RWPE1 (cell line): ENCODE measurements at regions not wholly inside any gene's neighbourhood (a gene's known extent, or its start where the extent isn't known, plus 50 kb on each side); places are given as distances from the start of the nearest gene placed in this dataset.

Experiments used
- CTCF ChIA-PET: fragments of 350-600 bp; sonication (Branson Sonifier 250); formaldehyde crosslinking; extraction: SDS; loops from one replicate; lab custom pipeline; 2021; lab: Yijun Ruan, JAX
- POLR2A ChIA-PET: fragments of 400-600 bp; formaldehyde crosslinking; extraction: SDS; loops from one replicate; lab custom pipeline; 2020; ENCODE audit warnings: antibody characterized with exemption; ENCODE audit not compliant: low non-redundant PET; lab: Yijun Ruan, JAX
- DNase-seq: peaks from one replicate; pipeline ENCODE4 v3.0.0; 2012; ENCODE audit warnings: low spot score
- H3K27ac ChIP-seq: fragments of 450-650 bp; 2 replicates; pipeline ENCODE4 v1.5.1; 2017
- TF ChIP-seq, protein P1 (sequence below): fragments of 450-650 bp; conservative IDR thresholded peaks from 2 replicates; pipeline ENCODE4 v1.5.1; 2017; ENCODE audit warnings: low read depth, mild to moderate bottlenecking

DNA sequence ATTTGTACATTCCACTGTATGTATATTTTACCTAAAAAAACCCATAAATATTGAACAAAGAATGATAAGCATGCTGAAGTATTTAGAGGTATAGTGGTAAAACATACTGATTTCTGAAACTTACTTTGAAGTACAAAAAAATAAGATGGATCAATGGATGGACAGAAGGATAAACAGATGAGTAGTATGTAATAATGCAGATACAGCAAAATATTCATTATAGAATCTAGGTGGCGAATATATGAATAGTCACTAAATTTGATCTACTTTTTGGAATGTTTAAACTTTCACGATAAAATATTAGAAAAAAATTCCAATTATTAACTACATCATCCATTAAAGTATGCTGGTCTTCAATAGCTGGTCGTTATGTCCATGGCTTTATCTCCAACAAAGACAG is 51.9 kb upstream of the GNB4 start:
- TF ChIP-seq, protein P1, sequence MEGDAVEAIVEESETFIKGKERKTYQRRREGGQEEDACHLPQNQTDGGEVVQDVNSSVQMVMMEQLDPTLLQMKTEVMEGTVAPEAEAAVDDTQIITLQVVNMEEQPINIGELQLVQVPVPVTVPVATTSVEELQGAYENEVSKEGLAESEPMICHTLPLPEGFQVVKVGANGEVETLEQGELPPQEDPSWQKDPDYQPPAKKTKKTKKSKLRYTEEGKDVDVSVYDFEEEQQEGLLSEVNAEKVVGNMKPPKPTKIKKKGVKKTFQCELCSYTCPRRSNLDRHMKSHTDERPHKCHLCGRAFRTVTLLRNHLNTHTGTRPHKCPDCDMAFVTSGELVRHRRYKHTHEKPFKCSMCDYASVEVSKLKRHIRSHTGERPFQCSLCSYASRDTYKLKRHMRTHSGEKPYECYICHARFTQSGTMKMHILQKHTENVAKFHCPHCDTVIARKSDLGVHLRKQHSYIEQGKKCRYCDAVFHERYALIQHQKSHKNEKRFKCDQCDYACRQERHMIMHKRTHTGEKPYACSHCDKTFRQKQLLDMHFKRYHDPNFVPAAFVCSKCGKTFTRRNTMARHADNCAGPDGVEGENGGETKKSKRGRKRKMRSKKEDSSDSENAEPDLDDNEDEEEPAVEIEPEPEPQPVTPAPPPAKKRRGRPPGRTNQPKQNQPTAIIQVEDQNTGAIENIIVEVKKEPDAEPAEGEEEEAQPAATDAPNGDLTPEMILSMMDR: no peak
- no peak for DNase-seq
- CTCF ChIA-PET: no interaction called here
- no peak overlapping the region for H3K27ac ChIP-seq
- POLR2A ChIA-PET: no interaction called here

DNA sequence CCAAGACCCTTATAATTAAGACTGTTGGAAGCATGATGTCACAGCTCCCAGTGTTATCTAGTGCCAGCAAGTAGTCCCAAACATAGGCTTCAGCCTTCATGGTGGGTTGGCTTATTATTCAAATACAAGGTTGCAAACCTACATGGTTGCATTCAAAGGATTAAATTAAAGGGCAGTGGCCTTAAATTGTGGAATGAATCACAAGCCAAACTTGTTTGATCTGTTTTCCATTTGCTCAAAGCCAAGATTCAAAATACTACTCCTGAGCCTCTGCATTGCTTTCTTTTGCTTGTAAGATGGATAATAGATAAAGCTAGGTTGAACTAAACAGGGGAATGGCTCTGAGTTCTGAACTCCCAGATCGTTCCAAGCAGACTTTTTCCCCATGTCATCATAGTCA is 52.4 kb upstream of the GNB4 start:
- TF ChIP-seq, protein P1: no peak
- POLR2A ChIA-PET: no interaction called here
- DNase-seq: no peak
- CTCF ChIA-PET: no interaction called here
- H3K27ac ChIP-seq: no peak overlapping the region

DNA sequence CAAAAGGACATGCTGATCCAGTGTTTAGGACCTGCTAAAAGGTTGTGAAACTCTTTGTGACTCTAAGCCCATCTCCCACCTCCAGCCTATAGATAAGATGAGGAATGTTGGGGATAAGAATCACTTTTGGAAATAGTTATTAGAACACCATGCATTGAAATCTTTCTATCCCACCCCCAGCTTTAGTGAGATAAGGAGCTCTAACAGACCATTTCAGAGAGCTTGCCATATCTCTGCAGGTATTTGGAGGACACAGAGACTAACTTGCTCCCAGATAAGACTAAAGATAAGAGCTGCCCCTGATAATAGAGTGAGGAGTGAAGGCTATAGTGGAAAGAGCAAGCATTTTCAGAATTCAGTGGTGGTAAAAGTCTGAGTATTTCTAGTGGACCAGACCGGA is 53.1 kb upstream of the GNB4 start:
- TF ChIP-seq, protein P1: no peak
- no peak for DNase-seq
- H3K27ac ChIP-seq: no peak overlapping the region
- ChIA-PET CTCF (interaction anchor here (0.6 kb wide), 1 partner anchor 76 kb away, joined by 4 read pairs; no protein-coding TSS in a partner anchor), POLR2A (no interaction called here)

DNA sequence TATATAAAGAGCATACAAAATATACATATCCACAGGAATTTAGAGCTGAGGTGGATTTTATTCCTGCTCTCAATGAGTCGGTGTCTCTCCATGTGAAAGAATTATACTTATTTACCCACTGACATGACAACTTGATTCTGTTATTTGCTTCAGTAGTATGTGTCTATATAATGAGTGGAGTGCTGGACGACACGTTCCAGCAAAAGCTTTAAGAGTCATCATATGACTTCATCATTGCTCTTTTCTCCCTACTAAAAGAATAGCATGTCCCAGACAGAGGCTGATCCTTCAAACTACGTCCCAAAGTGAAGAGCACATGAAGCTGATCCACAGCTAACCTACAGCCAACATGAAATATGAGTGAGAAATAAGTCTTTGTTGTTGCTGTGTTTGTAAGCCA is 54.3 kb upstream of the GNB4 start:
- H3K27ac ChIP-seq: no peak overlapping the region
- DNase-seq: no peak
- POLR2A ChIA-PET: interaction anchor here (1.0 kb wide), 1 partner anchor 15 kb away, joined by 3 read pairs; no protein-coding TSS in a partner anchor
- TF ChIP-seq, protein P1: no peak
- CTCF ChIA-PET: interaction anchor here (0.6 kb wide), 1 partner anchor 213 kb away, joined by 3 read pairs; no protein-coding TSS in a partner anchor

DNA sequence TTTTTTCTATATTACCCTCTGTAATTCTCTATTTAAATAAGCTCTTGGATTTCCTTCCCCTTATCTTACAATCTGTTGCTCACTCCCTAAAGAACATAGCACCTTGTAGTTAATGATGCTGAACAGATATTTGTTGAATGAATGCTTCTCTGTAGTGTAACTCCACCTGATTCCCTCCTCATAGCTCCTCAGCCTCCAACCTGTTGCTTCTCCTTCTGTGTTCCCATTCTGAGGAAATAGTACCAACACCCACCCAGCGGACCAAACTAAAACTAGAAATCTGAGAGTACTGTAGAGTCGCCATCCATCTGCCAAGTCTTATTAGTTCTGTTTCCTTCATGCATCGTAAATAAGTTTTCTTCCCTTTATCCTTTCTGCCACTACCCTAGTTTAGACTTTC is 55.5 kb upstream of the GNB4 start:
- ChIA-PET POLR2A (no interaction called here), CTCF (no interaction called here)
- TF ChIP-seq, protein P1: no peak
- no peak overlapping the region for H3K27ac ChIP-seq
- no peak for DNase-seq

DNA sequence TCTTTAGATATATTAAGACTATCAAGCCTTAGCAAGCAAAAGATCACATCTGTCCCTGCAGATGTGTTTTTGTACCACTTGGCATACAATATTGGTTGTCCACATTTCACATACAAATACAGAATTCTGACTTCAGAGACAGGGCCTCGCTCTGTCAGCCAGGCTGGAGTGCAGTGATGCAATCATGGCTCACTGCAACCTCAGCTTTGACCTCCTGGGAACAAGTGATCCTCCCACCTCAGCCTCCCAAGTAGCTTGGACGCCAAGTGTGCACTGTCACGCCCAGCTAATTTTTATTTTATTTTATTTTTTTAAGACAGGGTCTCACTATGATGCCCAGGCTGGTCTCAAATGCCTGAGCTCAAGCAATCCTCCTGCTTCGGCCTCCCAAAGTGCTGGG is 53.0 kb upstream of the ACTL6A start:
- ChIA-PET CTCF (interaction anchor here (0.7 kb wide), 1 partner anchor 112 kb away, joined by 4 read pairs; no protein-coding TSS in a partner anchor), POLR2A (no interaction called here)
- no peak for DNase-seq
- TF ChIP-seq, protein P1: no peak
- H3K27ac ChIP-seq: no peak overlapping the region
